ENCODE measurements at regions not wholly inside any gene's neighbourhood (a gene's known extent, or its start where the extent isn't known, plus 50 kb on each side); places are given as distances from the start of the nearest gene placed in this dataset.

GRCh38 chr10:84047258-84048010, 91.9 kb upstream of the GHITM start:
- no peak for TF ChIP-seq CTCF (IDR thresholded peaks at IDR 0.05)
- no peak for TF ChIP-seq POLR2A (IDR thresholded peaks at IDR 0.05)
- DNase-seq (ENCODE audit: low spot score in 2 of 2), result no peak

GRCh38 chr10:84049645-84050011, 89.7 kb upstream of the GHITM start:
- DNase-seq (ENCODE audit: low spot score in 2 of 2), result no peak
- intact Hi-C loops (cut with DNase I; ENCODE audit: low total_unique reads), result no loop called here
- no peak overlapping the region for H3K4me3 ChIP-seq (ENCODE audit: low read depth, poor library complexity, severe bottlenecking)
- TF ChIP-seq POLR2A (IDR thresholded peaks at IDR 0.05), result no peak
- no peak for TF ChIP-seq CTCF (IDR thresholded peaks at IDR 0.05)

More at GRCh38 chr10:84047258-84048010, 91.9 kb upstream of the GHITM start:
- 69 to 82% methylated on average over 3 of the region's 3 CpGs for WGBS, 2 donors
- no peak overlapping the region for H3K4me3 ChIP-seq (ENCODE audit: low read depth, poor library complexity, severe bottlenecking)
- intact Hi-C loops (cut with DNase I; ENCODE audit: low total_unique reads), result no loop called here

- H3K4me3 ChIP-seq (ENCODE audit: low read depth, poor library complexity, severe bottlenecking), result no peak overlapping the region
- intact Hi-C loops (cut with DNase I; ENCODE audit: low total_unique reads), result no loop called here
- no peak for DNase-seq (ENCODE audit: low spot score in 2 of 2)
- WGBS, 2 donors, result 61 to 68% methylated on average over 5 of the region's 5 CpGs
- TF ChIP-seq CTCF (IDR thresholded peaks at IDR 0.05) (no peak), POLR2A (IDR thresholded peaks at IDR 0.05) (no peak)
Observed at GRCh38 chr10:84053626-84054025, 85.7 kb upstream of the GHITM start.

- no peak for TF ChIP-seq CTCF (IDR thresholded peaks at IDR 0.05)
- TF ChIP-seq POLR2A (IDR thresholded peaks at IDR 0.05), result no peak
- no peak overlapping the region for H3K4me3 ChIP-seq (ENCODE audit: low read depth, poor library complexity, severe bottlenecking)
- WGBS, 2 donors, result 76 to 87% methylated on average over 3 of the region's 3 CpGs
- intact Hi-C loops (cut with DNase I; ENCODE audit: low total_unique reads), result no loop called here
- no peak for DNase-seq (ENCODE audit: low spot score in 2 of 2)
Observed at GRCh38 chr10:84054743-84055142, 84.6 kb upstream of the GHITM start.

- WGBS, 2 donors, result 78 to 91% methylated on average over 3 of the region's 3 CpGs
- intact Hi-C loops (cut with DNase I; ENCODE audit: low total_unique reads), result no loop called here
- no peak for DNase-seq (ENCODE audit: low spot score in 2 of 2)
- no peak overlapping the region for H3K4me3 ChIP-seq (ENCODE audit: low read depth, poor library complexity, severe bottlenecking)
- TF ChIP-seq CTCF (IDR thresholded peaks at IDR 0.05), result no peak
- TF ChIP-seq POLR2A (IDR thresholded peaks at IDR 0.05), result no peak
Observed at GRCh38 chr10:84059526-84059925, 79.8 kb upstream of the GHITM start.

GRCh38 chr10:84063440-84063839, 75.9 kb upstream of the GHITM start:
- TF ChIP-seq POLR2A (IDR thresholded peaks at IDR 0.05) (no peak), CTCF (IDR thresholded peaks at IDR 0.05) (no peak)
- H3K4me3 ChIP-seq (ENCODE audit: low read depth, poor library complexity, severe bottlenecking), result no peak overlapping the region
- intact Hi-C loops (cut with DNase I; ENCODE audit: low total_unique reads), result no loop called here
- DNase-seq (ENCODE audit: low spot score in 2 of 2), result no peak
